HG02759 (cell line): ENCODE measurements at regions not wholly inside any gene's neighbourhood (a gene's known extent, or its start where the extent isn't known, plus 50 kb on each side); places are given as distances from the start of the nearest gene placed in this dataset.

Experiments
- ATAC-seq: cut with Tn5 transposase; IDR thresholded peaks from one replicate; pipeline ENCODE4 v1.9.1; 2021; ENCODE audit warnings: mild to moderate bottlenecking, moderate library complexity; ENCODE audit not compliant: unreplicated experiment

DNA sequence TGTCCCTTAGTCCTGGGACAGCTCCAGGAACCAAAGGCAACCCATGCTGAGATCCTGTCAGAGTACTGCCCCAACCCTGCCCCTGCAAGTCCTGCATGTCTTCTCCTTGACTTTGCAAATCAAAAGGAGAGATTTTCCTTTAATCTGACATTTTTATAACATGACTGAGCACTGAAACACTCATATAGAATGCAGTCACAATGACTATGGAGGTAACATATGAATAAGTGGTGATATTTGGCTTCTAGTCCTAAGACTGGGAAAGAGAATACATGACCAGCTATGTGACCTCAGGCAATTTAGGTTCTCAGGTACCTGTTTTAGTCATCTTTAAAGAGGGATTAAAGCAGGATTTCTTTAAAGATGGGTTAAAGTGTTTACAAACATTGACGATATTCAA, 941.6 kb upstream of the CDH8 start:
- no peak for ATAC-seq

DNA sequence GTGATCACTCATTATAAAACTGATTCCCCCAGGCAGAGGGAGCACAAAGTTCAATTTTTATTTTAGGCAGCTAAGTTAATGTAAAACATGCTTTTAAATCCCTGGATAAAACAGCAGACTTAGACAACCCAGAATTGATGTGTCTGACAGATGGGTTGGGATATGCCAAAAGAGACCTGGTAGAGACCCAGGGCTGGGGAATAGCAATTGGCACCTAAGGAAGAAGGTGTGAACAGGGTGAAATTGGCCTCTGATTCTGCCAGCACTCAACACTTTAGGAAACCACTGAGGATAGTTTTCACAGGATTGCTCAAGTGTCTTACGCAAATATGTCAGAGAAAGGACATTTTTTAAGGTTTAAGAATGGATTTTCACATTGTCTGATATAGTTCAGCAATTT, 938.2 kb upstream of the CDH8 start:
- ATAC-seq = no peak

DNA sequence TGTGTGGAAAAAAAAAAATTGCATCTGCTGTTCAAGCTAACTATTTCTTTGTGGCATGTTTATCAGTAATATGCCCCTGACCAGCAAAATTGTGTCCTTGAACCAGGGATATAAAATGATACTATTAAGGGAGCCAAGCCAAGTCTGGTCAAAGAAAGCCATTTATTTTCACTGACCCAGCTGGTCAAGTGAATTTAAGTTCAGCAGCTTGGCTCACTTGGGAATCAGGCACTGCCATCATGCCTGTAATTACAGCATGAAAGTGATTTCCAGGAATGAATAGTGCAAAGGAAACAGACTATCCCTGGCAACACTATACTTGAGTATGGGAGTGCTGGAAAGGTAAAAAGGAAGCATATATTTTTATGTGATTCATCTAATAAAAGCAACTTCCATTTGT, 934.6 kb upstream of the CDH8 start:
- ATAC-seq = no peak

DNA sequence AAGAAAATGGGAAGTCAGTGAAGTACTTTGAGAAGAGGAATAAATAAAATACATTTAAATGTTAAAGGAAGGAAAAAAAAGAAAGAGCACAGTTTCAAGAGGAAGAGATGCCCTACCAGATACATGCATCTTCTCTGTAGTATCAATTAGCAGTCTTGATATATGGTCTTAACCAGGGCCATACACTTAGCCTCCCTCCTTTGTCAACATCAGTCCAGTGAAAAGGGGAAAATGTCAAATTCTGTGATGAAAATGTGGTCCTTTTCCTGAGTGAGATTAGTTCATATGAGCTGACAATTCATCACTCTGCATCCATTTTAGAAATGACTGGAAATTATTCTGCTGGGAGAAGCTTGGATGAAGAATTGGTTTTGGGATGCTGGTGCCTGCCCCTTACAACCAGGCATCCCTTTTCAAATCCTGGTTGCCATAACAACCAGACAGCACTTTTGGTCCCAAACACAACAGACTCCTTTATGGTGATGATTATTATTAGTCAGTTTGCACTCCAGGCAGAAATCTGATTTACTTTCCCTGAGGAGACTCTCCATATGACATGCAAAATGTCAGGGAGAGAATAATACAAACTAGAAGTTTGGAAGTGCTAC, 933.6 kb upstream of the CDH8 start:
- ATAC-seq = no peak

DNA sequence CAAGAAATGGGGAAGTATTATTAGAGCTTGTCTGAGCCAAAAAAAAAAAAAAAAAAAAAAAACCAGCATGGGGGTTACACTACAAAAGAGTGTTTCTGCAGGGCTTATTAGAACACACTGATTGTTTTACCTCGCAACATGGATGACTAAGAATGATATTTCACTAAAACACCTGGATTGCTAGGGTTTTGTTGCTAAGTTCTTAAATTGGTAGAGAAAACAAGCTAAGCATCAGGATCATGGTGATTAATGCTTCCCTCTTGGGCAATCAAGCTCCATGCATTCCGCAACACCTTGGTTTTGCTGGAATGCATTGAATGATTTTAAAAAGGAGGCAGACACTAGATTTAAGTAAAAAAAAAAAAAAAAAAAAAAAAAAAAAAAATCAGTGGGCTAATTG, 931.4 kb upstream of the CDH8 start:
- ATAC-seq = no peak

DNA sequence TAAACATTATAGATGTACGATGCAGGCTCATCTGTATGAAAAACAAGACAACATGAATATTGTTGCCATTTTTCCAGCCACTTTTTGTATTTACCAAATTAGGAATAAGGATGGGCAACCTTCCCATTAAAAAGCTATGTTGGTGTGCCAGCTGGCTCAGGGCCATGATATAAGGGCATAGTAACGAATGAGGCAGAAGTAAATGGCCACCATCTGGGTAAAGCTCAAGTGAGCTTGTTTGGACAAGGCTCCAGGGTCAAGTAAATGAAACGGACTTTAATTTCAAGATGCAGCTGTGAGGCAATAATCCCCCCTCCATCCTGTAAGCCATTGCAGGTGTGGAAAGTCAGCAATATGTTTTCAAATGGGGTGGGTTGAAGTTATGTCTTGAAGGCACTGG, 930.9 kb upstream of the CDH8 start:
- ATAC-seq = no peak

DNA sequence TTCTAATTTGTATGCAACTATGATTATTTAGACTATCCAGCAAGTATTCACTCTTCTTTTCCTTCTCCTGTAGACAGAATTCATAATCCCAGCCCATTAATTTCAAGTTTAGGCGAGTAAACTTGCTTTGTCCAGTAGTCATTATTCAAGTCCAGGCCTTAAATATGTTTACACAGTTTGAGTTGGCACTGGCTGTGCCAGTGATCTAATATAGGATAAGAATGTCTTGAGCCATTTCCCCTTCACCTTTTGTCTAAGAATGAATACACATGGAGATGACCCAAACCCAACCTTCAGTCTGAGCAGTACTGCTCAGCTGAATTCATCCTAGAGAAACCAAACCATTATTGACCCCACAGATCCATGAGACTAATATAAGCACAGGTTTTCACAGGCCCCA, 930.4 kb upstream of the CDH8 start:
- ATAC-seq = no peak

DNA sequence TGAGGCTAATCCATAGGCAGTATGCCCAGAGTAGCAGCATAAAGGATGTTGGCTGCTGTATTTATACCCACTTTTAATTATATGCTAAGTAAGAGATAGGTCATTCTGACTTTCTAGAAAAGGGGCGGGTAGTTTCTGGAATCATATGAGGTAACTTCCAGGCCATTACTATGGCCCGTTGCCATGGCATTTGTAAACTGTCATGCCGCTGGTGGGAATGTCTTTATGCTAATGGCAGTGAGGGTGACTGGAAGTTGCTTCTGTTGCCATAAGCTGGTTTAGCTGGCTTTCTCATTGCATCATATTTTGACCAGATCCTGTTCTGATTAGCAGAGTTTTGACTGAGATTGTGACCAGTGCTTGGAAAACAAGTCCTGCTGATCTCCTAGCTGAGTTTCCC, 929.6 kb upstream of the CDH8 start:
- no peak for ATAC-seq

DNA sequence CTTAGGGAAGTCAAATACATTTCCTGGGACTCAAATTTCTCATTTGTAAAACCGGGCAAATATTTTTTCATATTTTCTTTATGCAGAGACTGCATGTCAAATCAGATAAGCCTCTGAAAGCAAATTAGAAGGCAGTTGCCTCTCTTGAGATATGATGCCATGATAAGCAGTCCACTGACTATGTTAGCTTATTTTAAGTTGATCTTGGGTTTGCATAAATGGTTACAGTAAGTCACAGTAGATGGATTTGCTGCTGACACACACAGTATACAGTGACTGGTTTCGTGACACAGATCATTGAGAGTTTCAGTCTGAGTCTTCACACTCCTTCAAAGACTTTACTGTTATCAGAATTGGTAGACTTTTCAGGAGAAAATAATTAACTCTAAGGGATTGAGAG, 927.6 kb upstream of the CDH8 start:
- no peak for ATAC-seq

DNA sequence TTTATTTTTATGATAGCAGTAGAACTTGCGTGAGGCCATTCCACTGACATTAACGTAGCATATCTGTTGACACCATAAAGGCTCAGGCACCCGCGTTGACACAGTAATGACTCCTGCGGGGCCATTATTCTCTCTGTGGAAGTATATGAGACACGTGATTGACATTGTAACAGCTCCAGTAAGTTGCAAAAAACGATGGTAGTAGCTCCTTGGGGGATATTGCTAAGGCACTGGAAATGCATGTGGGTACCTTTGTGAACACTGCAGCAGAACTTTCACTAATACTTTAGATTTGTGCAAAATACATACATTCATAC, 918.8 kb upstream of the CDH8 start:
- ATAC-seq = no peak

DNA sequence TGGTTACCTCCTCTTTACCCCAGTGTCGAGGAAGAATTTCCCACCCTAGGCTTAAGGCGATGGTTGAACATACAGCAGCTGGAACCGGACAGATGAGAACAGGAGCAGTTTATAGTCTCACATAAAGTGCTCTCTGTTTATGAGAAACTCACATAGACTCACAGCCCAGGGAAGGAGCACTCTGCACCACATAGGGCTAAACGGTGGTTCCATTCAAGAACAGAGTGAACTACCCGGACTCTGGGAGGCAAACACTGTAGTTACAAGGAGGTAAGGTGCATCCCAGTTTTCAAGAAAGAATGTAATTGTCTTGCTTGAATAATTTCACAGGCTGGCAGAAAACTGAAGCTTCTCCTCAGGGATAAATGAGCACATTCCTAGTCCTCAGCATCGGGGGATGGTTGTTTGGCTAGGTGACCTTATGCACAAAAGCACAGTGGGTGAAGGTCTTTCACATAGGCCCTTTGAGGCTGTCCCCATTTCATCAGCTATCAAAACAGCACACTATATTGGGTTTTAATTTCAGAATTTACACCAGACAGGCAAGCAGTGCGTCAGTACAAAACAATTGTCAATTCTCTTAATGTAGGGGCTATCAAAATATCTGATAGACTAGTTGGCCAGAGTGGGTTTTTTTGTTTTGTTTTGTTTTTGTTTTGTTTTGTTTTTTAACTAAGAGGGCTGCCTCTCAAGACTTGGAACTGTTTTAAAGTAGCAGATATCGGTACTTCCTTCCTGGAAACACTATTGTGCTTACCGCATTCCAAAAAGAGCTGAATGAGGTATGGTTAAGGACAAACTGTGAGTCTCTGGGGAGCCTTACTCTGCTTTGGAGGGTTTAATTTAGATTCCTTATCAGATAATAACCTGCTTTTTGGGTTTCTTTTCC, 918.1 kb upstream of the CDH8 start:
- ATAC-seq = no peak

DNA sequence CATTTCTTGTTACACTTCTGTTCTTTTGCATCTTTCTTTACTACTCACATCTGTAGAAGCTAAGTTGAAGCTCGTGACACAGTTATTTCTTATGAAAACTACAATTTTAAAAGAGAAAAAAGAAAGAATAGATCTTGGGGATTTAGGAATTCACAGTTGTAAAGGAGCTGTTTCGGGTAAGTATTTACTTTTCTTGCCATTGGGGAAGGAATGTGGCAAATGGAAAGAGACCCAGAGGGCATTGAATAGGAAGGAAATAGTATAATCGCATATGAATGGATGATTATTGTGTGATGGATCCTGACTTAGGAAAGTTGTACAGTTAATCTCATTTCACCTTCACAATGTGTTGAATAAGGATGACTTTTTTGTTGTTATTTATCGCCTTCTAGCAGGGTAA, 914.1 kb upstream of the CDH8 start:
- ATAC-seq = no peak

DNA sequence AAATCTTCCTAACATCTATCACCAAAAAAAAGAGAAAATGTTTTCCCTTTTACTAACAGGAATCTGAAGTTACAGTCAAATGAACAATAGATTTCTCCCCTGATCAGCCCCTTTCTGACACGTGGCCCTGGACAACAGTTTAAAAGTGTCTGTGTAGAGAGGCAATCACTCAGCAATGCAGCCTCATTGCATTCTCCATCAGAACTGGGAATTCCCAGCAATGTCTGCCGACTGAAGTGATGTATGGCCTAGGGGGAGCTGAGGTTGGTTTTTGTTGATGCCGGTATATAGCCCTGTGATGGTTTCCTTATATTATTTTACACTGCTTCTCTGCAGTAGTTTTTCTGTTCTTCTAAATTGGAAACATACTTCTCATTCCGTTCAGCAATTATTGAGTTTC, 904.3 kb upstream of the CDH8 start:
- ATAC-seq = no peak

DNA sequence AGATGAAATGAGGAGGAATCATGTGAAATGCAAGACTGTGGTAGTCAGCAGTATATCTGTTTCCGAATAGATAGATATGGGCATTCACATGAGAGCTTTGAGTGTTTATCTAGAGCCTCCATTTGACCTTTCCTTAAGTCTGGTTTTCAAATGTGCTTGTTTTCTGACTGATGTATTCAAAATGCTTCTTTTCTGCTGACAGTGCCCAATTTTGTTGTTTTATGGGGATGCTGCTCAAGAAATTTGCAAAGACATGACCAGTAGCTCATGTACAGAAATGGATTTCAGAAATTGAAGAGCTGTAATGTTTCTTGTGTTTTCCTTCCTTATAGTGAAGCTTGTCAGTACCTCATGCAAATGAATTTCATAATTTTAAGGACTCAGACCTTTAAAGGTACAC, 903.4 kb upstream of the CDH8 start:
- ATAC-seq = no peak

DNA sequence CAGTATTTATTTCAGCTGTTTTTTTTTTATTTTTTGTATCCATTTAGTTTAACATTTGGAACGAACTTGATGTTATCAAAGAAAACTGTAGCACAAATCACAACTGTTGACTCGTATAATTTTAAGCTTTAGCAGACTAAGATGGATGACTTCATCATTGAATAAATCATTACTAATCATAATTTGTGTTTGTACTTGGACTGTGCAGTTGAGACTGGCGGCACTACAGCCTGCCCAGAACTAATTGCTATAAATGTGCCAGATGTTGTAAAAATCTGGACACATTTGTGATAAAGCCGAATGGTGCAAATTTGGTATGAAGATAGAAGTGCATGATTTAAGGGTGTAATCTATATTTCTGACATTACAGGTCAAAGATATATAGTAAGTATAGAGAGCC, 897.7 kb upstream of the CDH8 start:
- ATAC-seq = no peak

DNA sequence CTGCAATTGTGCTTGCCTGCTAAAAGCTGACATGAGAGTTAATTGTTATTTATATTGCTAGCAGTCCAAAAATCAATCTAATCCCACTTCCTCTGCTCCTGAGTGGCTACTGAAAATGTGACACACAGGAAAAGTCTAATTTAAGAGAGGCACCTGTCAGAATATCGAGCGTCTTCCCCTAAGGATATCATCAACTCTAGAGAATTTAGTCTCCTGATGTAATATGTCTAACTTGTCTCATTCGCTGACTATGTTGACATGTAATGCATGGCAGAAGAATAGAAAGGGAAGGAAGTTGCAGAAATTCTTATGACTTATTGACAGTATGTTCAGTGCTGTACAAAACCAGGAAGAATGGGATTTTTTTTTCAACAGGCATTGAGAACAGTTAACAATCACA, 893.4 kb upstream of the CDH8 start:
- ATAC-seq = no peak

DNA sequence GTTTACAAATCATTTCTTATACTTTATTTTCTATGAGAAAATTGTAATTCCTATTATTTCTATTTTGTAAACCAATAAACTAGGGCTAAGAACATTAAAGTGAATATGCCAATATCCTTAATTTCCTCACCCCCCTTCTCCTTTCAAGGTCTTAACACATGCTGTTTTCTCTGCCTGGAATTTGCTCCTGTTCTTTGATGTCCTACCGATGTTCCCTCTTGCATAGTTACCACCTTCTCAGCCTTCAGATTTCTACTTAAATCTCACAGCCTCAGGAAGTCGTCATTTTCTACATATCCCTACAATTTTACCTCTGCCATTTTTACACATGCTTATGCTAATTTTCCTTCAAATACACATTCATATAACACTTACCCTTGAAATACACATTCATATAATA, 890.9 kb upstream of the CDH8 start:
- no peak for ATAC-seq

DNA sequence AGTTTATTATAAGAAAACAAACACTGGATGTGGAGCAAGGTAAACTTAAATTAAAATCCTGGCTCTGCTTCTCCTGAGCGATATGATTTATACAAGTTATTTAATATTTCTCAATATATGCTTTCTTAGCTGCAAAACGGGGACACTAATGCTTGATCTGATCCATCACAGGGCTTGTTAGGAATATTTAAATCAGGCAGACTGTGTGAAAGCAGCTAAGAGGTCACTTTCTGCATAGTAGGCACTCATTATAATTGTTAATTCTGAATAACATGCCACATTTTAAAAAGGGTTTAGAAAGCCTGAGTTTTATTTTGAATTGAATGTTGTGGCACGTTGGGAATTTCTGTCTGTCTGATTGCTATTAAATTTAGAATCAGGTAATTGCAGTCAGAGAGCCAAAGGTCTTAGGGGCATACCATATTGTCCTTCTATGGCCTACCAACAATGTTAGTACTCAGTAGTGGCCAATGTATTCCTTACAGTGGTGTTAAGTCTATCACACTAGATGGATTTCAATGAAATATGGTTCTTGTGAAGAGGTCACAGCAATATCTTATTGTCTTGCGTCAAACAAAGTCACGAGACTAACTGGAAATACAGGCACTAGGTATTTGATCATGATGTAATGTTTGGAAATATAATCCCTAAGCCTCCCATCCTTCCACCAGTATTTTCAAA, 890.0 kb upstream of the CDH8 start:
- no peak for ATAC-seq

DNA sequence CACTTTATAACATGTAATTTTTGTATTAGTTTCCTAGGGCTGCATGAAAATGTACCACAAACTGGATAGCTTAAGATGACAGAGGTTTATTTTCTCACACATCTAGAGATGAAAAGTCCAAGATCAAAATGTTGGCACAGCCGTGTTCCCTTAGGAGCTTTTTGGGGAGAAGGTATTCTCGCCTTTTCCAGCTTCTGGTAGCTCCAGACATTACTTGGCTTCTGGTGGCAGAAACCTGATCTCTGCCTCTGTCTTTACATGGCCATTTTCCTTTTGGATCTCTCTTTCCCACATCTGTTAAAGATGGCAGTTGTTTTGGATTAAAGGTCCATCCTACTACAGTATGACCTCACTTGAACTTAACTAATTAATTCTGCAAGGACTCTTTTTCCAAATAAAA, 885.7 kb upstream of the CDH8 start:
- no peak for ATAC-seq

DNA sequence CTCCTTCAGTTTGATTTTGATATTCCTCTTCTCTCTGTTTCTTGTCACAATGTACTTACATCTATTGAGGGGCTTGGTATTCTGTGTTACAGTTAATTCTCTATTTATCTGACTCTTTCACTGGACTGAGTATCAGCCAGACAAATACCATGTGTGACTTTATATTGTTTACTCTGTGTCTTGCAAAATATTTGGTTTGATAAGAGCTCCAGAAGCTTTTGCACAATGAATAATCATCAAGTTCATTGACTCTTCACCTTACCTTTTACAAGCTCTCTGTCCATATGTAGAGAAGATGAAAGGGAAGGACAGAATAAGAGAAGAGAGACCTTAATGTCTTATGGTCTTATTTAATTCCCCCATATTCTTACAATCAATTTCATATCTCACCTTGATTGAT, 877.7 kb upstream of the CDH8 start:
- no peak for ATAC-seq

DNA sequence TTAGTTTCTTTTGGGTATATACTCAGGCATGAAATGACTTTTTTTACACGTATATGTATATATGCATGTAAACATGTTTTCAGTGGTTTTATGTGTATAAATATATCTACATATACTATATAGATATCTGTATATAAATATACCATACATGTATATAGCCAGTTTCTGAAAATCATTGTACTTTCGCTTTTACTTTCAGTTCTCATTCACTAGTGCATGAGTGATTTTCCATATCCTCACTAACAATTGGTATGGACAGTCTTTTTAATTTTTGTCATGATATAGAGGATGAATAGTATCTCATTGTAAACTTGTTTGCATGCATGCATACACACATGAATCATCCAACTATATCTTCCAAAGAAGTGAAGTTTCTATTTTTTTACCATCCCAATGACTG, 877.1 kb upstream of the CDH8 start:
- ATAC-seq = no peak

DNA sequence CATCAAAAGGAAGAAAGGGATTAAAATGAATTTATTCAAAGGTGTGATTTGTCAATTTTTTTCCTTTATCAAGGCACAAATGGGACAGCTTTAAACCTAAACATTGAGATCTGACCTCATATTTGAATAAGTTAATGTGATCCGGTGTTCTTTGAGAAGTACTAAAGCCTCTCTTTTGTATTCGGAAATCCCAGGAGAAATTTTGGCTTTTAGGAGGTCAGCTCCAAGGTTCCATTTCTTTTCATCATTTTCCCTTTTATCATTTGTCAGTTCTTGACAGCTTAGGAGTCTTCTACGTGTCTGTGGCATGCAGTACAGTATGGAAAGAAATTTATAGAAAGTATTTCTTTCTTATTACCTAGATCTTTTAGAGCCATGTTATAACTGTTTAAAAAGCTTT, 873.4 kb upstream of the CDH8 start:
- ATAC-seq = no peak
